CD14-positive monocyte (primary cell): ENCODE measurements at regions not wholly inside any gene's neighbourhood (a gene's known extent, or its start where the extent isn't known, plus 50 kb on each side); places are given as distances from the start of the nearest gene placed in this dataset.

Experiments used
- DNase-seq, 3 donors: peaks; one replicate each; pipeline ENCODE4 v3.0.0-alpha.2; 2011 to 2022
- H2AFZ ChIP-seq: 2 replicates; pipeline ENCODE4 v1.6.0; 2012; ENCODE audit warnings: mild to moderate bottlenecking, low read depth, low read length, inconsistent platforms; ENCODE audit not compliant: insufficient read depth, poor library complexity, severe bottlenecking
- H3K27ac ChIP-seq, 2 donors: 1 replicate in 1 of 2; 2 replicates in 1 of 2; pipeline ENCODE4 v1.5.1; 2012 to 2013; ENCODE audit warnings: low read length in 2 of 2, control low read depth in 1 of 2, inconsistent platforms in 1 of 2, low read depth in 1 of 2, mild to moderate bottlenecking in 1 of 2
- H3K27me3 ChIP-seq, 2 donors: one replicate each; pipeline versions ENCODE4 v1.6.0 to v1.6.1; 2011 to 2013; ENCODE audit warnings: low read length in 2 of 2; ENCODE audit not compliant: control insufficient read depth in 2 of 2, insufficient read depth in 2 of 2
- H3K36me3 ChIP-seq, 2 donors: replicated peaks in 1 of 2; 1 replicate in 1 of 2; 2 replicates in 1 of 2; pipeline versions ENCODE4 v1.5.1 to v1.6.1; 2012 to 2013; ENCODE audit warnings: low read length in 2 of 2, control low read depth in 1 of 2, inconsistent platforms in 1 of 2, mild to moderate bottlenecking in 1 of 2; ENCODE audit not compliant: insufficient read depth in 2 of 2, control insufficient read depth in 1 of 2
- H3K4me1 ChIP-seq, 2 donors: 1 replicate in 1 of 2; 2 replicates in 1 of 2; pipeline versions ENCODE4 v1.5.1 to v1.6.1; 2012 to 2013; ENCODE audit warnings: low read length in 2 of 2, control low read depth in 1 of 2, inconsistent platforms in 1 of 2, mild to moderate bottlenecking in 1 of 2, moderate library complexity in 1 of 2; ENCODE audit not compliant: insufficient read depth in 2 of 2, control insufficient read depth in 1 of 2
- H3K4me2 ChIP-seq: replicated peaks from 2 replicates; pipeline ENCODE3; 2012; ENCODE audit warnings: low read length, moderate library complexity, mild to moderate bottlenecking; ENCODE audit not compliant: poor library complexity, severe bottlenecking; ENCODE audit errors: extremely low read depth
- H3K4me3 ChIP-seq, 3 experiments: fragments of 200-600 bp in 1 of 3; sonication (generic) in 1 of 3; replicated peaks in 1 of 3; 1 replicate in 2 of 3; 2 replicates in 1 of 3; pipeline ENCODE4 v1.5.1; 2011 to 2013; ENCODE audit warnings: low read length in 3 of 3, mild to moderate bottlenecking in 3 of 3, control low read depth in 2 of 3, low read depth in 2 of 3, inconsistent platforms in 1 of 3, moderate library complexity in 1 of 3
- H3K79me2 ChIP-seq: 2 replicates; pipeline ENCODE4 v1.6.0; 2012; ENCODE audit warnings: mild to moderate bottlenecking, control low read depth, inconsistent platforms, low read length, moderate library complexity; ENCODE audit not compliant: insufficient read depth
- H3K9ac ChIP-seq: 2 replicates; pipeline ENCODE4 v1.6.0; 2017; ENCODE audit warnings: low read length, mild to moderate bottlenecking; ENCODE audit not compliant: insufficient read depth, poor library complexity, severe bottlenecking
- H3K9me3 ChIP-seq, 2 donors: replicated peaks in 1 of 2; 1 replicate in 1 of 2; 2 replicates in 1 of 2; pipeline versions ENCODE4 v1.5.1 to v1.6.1; 2012 to 2013; ENCODE audit warnings: low read length in 2 of 2, control low read depth in 1 of 2; ENCODE audit not compliant: control insufficient read depth in 1 of 2, insufficient read depth in 1 of 2
- H4K20me1 ChIP-seq: 2 replicates; pipeline ENCODE4 v1.6.0; 2012; ENCODE audit warnings: mild to moderate bottlenecking, low read length, control low read depth, moderate library complexity; ENCODE audit not compliant: insufficient read depth
- H3K27ac Mint-ChIP-seq, 7 donors: one replicate each; pipeline ENCODE4 v1.8.0; 2020; ENCODE audit warnings: mild to moderate bottlenecking in 7 of 7, mixed read lengths in 7 of 7, moderate library complexity in 6 of 7, inconsistent platforms in 2 of 7
- H3K27me3 Mint-ChIP-seq, 3 donors: one replicate each; pipeline ENCODE4 v1.8.0; 2021 to 2022; ENCODE audit warnings: low read depth in 3 of 3, mild to moderate bottlenecking in 3 of 3, mixed read lengths in 3 of 3, moderate library complexity in 3 of 3, inconsistent platforms in 1 of 3
- H3K36me3 Mint-ChIP-seq, 2 donors: one replicate each; pipeline ENCODE4 v1.8.0; 2020; ENCODE audit warnings: mixed read lengths in 2 of 2, inconsistent platforms in 1 of 2, mild to moderate bottlenecking in 1 of 2
- H3K4me1 Mint-ChIP-seq: one replicate; pipeline ENCODE4 v1.8.0; 2020; ENCODE audit warnings: mild to moderate bottlenecking, mixed read lengths
- H3K4me3 Mint-ChIP-seq, 2 donors: one replicate each; pipeline ENCODE4 v1.8.0; 2020; ENCODE audit warnings: mild to moderate bottlenecking in 2 of 2, mixed read lengths in 2 of 2, moderate library complexity in 1 of 2
- H3K9me3 Mint-ChIP-seq, 7 donors: one replicate each; pipeline ENCODE4 v1.8.0; 2020 to 2022; ENCODE audit warnings: mixed read lengths in 7 of 7, mild to moderate bottlenecking in 6 of 7, moderate library complexity in 6 of 7, inconsistent platforms in 2 of 7
- WGBS: methylation state at CpG from one replicate; pipeline ENCODE4 v1.1.5; 2013; ENCODE audit warnings: missing lambda C conversion rate; ENCODE audit not compliant: insufficient coverage; 5-methylcytosine and 5-hydroxymethylcytosine counted together
- intact Hi-C, 2 donors: fragments of 100-400 bp; cut with micrococcal nuclease; formaldehyde crosslinking; loops; one replicate each; pipeline versions ENCODE4 v1.15.0 to v1.15.1; 2023
- TF ChIP-seq, protein P1 (sequence below): fragments of 200-600 bp; IDR thresholded peaks from one replicate; pipeline ENCODE4 v1.8.0; 2022; ENCODE audit warnings: antibody characterized with exemption, mild to moderate bottlenecking

DNA sequence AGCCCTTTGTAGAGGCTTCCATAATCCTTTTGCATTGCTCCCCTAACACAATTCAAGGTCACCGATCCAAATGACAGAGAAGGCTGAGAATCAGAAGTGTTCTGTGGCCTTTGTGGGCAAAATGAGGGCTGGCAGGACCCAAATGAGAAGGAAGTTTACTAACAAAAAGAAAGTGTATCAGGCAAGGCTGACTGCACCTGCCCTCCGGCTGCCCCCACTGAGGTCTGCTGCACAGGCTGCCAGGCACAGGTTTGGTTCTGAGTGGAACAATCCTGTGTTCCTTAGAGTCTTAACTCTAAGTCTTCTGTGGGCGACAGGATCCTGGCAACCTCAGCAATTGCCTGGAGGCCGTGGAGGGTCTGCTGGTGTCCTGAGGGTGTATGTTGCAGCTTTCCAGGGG is 568.5 kb downstream of the CMPK2 start:
- H3K4me3 Mint-ChIP-seq: no peak overlapping the region
- H3K4me1 Mint-ChIP-seq: no peaks in the 10 kb centered on the region
- intact Hi-C loops: no loop called here
- Histone ChIP-seq H3K4me3 (no peak overlapping the region), H3K27me3 (no peaks in the 10 kb centered on the region), H3K4me2 (no peak overlapping the region), H3K27ac (no peak overlapping the region), H2AFZ (no peak overlapping the region), H3K4me1 (no peaks in the 10 kb centered on the region), H3K36me3 (no peaks in the 10 kb centered on the region), H3K9me3 (peaks cover 3 to 25% of the 10 kb centered on the region in 2 donors), H4K20me1 (no peaks in the 10 kb centered on the region), H3K9ac (no peak overlapping the region), H3K79me2 (no peaks in the 10 kb centered on the region)
- H3K27ac Mint-ChIP-seq: no peak overlapping the region
- no peaks in the 10 kb centered on the region for H3K36me3 Mint-ChIP-seq
- TF ChIP-seq, protein P1, sequence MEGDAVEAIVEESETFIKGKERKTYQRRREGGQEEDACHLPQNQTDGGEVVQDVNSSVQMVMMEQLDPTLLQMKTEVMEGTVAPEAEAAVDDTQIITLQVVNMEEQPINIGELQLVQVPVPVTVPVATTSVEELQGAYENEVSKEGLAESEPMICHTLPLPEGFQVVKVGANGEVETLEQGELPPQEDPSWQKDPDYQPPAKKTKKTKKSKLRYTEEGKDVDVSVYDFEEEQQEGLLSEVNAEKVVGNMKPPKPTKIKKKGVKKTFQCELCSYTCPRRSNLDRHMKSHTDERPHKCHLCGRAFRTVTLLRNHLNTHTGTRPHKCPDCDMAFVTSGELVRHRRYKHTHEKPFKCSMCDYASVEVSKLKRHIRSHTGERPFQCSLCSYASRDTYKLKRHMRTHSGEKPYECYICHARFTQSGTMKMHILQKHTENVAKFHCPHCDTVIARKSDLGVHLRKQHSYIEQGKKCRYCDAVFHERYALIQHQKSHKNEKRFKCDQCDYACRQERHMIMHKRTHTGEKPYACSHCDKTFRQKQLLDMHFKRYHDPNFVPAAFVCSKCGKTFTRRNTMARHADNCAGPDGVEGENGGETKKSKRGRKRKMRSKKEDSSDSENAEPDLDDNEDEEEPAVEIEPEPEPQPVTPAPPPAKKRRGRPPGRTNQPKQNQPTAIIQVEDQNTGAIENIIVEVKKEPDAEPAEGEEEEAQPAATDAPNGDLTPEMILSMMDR: no peak
- WGBS: 100% methylated on average over 2 of the region's 4 CpGs
- H3K9me3 Mint-ChIP-seq: peaks cover 6 to 25% (median 9%) of the 10 kb centered on the region in 7 donors
- no peak for DNase-seq
- peaks cover 0 to 2% (median under 1%) of the 10 kb centered on the region in 3 donors for H3K27me3 Mint-ChIP-seq

DNA sequence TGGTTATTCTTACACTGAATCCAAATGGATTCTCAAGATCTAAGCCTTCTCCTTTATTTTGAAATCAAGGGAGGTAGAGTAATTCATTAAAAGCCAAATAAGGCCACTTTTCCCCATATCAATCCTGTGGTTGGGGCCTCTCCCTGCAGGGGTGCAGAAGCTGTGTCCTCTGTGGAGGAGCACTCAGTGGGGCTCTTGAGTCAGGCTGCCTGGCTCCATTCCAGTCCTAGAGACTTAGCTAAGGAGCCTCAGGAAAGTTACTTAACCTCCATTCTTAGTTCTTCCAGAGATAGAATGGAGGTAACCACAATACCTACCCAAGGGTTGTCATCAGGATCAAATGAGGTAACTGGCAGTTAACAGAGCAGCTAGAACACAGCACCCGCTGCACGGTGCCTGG is 564.3 kb downstream of the CMPK2 start:
- Mint-ChIP-seq H3K36me3 (no peaks in the 10 kb centered on the region), H3K4me1 (no peaks in the 10 kb centered on the region), H3K27me3 (peaks cover 0 to 4% (median 1%) of the 10 kb centered on the region in 3 donors), H3K9me3 (peaks cover 0 to 15% (median 5%) of the 10 kb centered on the region in 7 donors), H3K4me3 (no peak overlapping the region), H3K27ac (no peak overlapping the region)
- 100% methylated on average over 2 of the region's 2 CpGs for WGBS
- no peak overlapping the region for H3K9ac ChIP-seq
- DNase-seq: no peak
- intact Hi-C loops: loop anchor here in 1 of 2 donors (10.0 kb wide), 1 partner anchor 627 kb away; no protein-coding TSS in a partner anchor
- H3K27ac ChIP-seq: no peak overlapping the region
- TF ChIP-seq, protein P1: no peak
- H3K36me3 ChIP-seq: no peaks in the 10 kb centered on the region
- H3K4me2 ChIP-seq: no peak overlapping the region
- no peaks in the 10 kb centered on the region for H4K20me1 ChIP-seq
- no peaks in the 10 kb centered on the region for H3K27me3 ChIP-seq
- H3K9me3 ChIP-seq: peaks cover 0 to 8% of the 10 kb centered on the region in 2 donors
- H3K4me1 ChIP-seq: no peaks in the 10 kb centered on the region
- no peak overlapping the region for H2AFZ ChIP-seq
- no peak overlapping the region for H3K4me3 ChIP-seq
- H3K79me2 ChIP-seq: no peaks in the 10 kb centered on the region
